NCI-H2107 treated with DMSO at 0.1 percent for 48 hours (cell line): ENCODE measurements at regions not wholly inside any gene's neighbourhood (a gene's known extent, or its start where the extent isn't known, plus 50 kb on each side); places are given as distances from the start of the nearest gene placed in this dataset.
A peak's percentile ranks its signal among the peaks of the same experiment; 100 is the strongest.
"Not testable (repeated sequence)": the region's sequence is repeated elsewhere in the genome, so short reads cannot be mapped to it uniquely, and the experiment has no call there.

Experiments used
- DNase-seq: peaks from one replicate; lab custom pipeline; 2025; ENCODE audit not compliant: unreplicated experiment; lab: John Stamatoyannopoulos, UW

DNA sequence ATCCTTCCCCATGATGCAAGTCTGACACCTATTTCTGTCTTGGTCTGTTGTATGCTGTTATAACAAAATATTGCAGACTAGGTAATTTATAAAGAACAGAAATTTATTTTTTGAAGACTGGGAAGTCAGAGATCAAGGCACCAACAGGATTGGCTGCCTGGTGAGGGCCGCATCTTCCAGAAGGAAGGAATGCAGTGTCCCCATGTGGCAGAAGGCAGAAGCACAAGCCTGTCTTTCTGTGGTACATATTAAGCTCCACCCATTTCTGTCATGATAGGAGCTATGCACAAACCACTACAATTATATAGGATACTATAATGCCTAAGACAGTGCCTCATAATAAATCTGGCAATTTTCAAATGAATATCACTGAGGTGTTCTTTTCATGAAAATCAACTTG, 502.3 kb upstream of the DIAPH2 start:
- peak; percentile 6 for DNase-seq

DNA sequence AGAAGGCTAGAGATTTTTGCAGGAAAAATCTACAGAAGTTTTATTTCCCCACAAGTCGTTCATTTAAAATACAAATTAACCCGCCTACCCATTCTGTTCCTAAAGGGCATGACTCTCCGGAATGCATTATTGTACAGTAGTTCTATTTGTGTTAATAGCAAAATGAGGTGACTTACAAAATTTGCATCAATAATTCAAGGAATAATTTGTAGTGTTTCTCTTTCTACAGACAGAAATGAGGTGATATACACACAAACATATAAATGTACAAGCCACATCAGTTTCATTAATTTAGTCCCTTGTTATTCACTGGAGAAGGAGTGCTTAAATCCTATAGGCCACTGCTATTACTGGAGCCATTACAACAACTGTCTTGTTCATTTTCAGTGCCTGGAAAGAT, 501.3 kb upstream of the DIAPH2 start:
- no peak for DNase-seq

DNA sequence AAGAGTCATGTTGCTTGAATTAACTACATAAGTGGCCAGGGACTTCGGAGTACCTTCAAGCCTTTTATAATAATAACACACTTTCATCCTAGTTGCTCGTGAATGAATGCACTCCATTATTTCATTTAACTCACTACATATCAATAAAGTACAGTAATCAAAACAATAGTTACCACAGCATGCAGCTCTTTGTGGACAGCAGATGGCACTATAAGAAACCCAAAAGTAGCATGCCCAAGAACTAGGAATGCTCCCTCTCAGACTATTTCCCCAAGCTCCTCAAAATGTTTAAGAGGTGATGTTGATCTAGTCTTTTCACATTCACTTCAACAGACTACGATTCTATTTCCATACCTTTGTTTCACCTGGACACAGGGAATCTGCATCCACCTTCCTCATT, 500.8 kb upstream of the DIAPH2 start:
- no peak for DNase-seq

DNA sequence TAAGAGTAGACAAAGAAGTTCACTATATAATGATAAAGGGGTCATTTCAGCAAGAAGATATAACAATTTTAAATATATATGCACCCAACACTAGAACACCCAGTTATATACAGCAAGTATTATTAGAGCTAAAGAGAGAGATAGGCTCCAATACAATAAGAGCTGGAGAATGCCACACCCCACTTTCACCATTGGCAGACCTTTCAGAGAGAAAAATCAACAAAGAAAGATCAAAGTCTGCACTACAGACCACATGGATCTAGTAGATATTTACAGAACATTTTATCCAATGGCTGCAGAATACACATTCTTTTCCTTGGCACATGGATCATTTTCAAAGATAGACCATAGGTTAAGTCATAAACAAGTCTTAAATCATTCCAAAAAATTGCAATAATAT, 479.7 kb upstream of the DIAPH2 start:
- no peak for DNase-seq

DNA sequence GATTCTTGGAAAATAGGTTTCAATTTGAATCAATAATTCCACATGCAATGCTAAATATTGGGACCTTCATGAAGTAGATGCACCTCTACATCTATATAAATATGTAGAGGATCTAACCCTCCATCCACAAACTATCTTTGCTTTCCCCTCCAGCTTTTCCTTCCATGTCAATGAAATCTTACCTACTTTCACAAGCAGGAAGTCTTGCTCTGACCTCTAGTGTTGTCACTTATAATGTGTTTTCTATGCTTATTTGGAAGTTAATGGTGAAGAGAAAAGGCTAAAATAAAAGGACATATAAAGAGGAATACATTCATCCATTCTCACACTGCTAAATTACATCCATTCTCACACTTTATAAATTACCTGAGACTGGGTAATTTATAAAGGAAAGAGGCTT, 472.7 kb upstream of the DIAPH2 start:
- DNase-seq, result no peak

DNA sequence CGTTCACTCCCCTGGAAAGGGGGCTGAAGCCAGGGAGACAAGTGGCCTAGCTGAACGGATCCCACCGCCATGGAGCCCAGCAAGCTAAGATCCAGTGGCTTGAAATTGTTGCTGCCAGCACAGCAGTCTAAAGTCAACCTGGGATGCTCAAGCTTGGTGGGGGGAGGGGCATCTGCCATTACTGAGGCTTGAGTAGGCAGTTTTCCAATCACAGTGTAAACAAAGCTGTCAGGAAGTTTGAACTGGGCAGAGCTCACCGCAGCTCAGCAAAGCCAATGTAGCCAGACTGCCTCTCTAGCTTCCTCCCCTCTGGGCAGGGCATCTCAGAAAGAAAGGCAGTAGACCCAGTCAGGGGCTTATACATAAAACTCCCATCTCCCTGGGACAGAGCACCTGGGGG, 470.0 kb upstream of the DIAPH2 start:
- DNase-seq, result not testable (repeated sequence)

DNA sequence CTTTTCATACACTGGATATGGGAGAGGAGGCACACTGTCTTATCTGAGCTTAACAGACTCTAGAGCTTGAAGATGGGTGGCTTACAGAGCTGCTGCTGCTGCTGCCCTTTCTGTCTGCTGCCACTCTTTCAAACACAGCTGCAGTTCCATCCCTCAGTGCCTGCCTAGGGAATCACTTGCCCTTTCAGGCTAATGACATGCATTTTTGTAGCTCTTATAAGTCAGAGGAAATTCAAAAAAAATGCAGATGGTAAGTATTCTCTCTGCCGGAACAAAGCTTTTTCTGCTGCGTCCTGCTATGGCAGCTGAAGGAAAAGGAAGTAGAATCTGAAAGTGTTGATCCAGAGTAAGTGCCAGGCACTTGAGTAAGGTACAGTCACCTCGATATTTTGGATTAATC, 460.4 kb upstream of the DIAPH2 start:
- DNase-seq, result no peak

DNA sequence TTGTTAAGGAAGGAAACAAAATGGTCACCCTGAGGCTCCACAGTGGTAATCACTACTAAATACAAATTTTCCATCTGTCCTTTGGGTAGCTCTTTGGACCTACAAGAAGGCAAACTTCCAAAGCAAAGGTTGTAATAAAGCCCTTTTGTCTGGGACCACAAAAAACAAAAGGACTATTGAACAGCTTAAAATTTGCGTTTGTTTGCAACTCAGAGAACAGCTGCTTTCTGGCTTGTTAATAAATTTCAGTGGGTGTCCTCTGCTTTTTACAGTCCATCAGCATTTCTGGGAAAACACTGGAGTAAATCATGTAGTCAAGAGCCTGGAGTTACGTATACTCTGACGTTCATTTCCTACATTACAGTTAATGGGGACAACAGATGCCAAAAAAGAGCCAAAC, 439.7 kb upstream of the DIAPH2 start:
- no peak for DNase-seq

DNA sequence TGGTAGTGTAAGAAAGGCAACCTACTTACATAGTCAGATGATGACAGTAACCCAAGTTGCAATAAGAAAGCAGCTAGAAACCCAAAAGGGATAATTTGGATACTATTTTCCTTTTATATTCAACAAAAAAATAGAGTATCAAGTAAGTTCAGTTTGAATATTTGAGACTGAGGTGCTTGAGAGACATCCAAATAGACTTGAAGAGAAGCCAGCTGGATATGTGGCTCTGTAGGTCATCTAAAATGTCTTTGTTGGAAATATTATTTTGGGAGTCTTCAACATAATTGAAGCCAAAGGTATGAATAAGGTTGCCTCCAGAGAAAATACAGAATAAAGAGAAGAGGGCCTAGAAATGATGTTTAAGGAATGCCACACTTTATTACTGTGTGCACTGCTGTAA, 438.2 kb upstream of the DIAPH2 start:
- DNase-seq, result no peak
